ENCODE measurements at regions not wholly inside any gene's neighbourhood (a gene's known extent, or its start where the extent isn't known, plus 50 kb on each side); places are given as distances from the start of the nearest gene placed in this dataset.

GRCh38 chr18:7307030-7307429 is 76.1 kb downstream of the LRRC30 start:
- no peak for ATAC-seq
- TF ChIP-seq ZNF8 (CRISPR knock-in tag; IDR thresholded peaks at IDR 0.05) (no peak), CSDC2 (CRISPR knock-in tag; IDR thresholded peaks at IDR 0.05) (no peak), OSR1 (CRISPR knock-in tag; IDR thresholded peaks at IDR 0.05) (no peak), PATZ1 (CRISPR knock-in tag; IDR thresholded peaks at IDR 0.05; ENCODE audit: borderline replicate concordance) (no peak), RARB (CRISPR knock-in tag; IDR thresholded peaks at IDR 0.05) (no peak), ZFP3 (CRISPR knock-in tag; IDR thresholded peaks at IDR 0.05) (no peak), SNAI2 (CRISPR knock-in tag; IDR thresholded peaks at IDR 0.05) (no peak), ARNTL (CRISPR knock-in tag; IDR thresholded peaks at IDR 0.05; ENCODE audit: borderline replicate concordance, low read depth) (no peak), ZNF70 (CRISPR knock-in tag; IDR thresholded peaks at IDR 0.05) (no peak)

- TF ChIP-seq ARNTL (CRISPR knock-in tag; IDR thresholded peaks at IDR 0.05; ENCODE audit: borderline replicate concordance, low read depth) (no peak), GLIS3 (CRISPR knock-in tag; IDR thresholded peaks at IDR 0.05) (no peak), SNAI2 (CRISPR knock-in tag; IDR thresholded peaks at IDR 0.05) (no peak), ISL1 (CRISPR knock-in tag; IDR thresholded peaks at IDR 0.05) (no peak), ESRRG (CRISPR knock-in tag; IDR thresholded peaks at IDR 0.05) (no peak), TOX (CRISPR knock-in tag; IDR thresholded peaks at IDR 0.05; ENCODE audit: borderline replicate concordance) (no peak), TCF4 (CRISPR knock-in tag; IDR thresholded peaks at IDR 0.05; ENCODE audit: borderline replicate concordance) (no peak), PPARA (CRISPR knock-in tag; IDR thresholded peaks at IDR 0.05; ENCODE audit: borderline replicate concordance) (no peak)
- TF ChIP-seq, protein P1, sequence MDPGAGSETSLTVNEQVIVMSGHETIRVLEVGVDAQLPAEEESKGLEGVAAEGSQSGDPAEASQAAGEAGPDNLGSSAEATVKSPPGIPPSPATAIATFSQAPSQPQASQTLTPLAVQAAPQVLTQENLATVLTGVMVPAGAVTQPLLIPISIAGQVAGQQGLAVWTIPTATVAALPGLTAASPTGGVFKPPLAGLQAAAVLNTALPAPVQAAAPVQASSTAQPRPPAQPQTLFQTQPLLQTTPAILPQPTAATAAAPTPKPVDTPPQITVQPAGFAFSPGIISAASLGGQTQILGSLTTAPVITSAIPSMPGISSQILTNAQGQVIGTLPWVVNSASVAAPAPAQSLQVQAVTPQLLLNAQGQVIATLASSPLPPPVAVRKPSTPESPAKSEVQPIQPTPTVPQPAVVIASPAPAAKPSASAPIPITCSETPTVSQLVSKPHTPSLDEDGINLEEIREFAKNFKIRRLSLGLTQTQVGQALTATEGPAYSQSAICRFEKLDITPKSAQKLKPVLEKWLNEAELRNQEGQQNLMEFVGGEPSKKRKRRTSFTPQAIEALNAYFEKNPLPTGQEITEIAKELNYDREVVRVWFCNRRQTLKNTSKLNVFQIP (CRISPR knock-in tag; IDR thresholded peaks at IDR 0.05; ENCODE audit: borderline replicate concordance, low read depth), result no peak
- no peak for ATAC-seq
Measured at GRCh38 chr18:7307526-7307925, 76.6 kb downstream of the LRRC30 start.

- no peak for ATAC-seq
- TF ChIP-seq, protein P2, sequence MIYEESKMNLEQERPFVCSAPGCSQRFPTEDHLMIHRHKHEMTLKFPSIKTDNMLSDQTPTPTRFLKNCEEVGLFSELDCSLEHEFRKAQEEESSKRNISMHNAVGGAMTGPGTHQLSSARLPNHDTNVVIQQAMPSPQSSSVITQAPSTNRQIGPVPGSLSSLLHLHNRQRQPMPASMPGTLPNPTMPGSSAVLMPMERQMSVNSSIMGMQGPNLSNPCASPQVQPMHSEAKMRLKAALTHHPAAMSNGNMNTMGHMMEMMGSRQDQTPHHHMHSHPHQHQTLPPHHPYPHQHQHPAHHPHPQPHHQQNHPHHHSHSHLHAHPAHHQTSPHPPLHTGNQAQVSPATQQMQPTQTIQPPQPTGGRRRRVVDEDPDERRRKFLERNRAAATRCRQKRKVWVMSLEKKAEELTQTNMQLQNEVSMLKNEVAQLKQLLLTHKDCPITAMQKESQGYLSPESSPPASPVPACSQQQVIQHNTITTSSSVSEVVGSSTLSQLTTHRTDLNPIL (CRISPR knock-in tag; IDR thresholded peaks at IDR 0.05; ENCODE audit: low read depth), result no peak
- TF ChIP-seq RARB (CRISPR knock-in tag; IDR thresholded peaks at IDR 0.05), result no peak
- no peak for TF ChIP-seq ZFP3 (CRISPR knock-in tag; IDR thresholded peaks at IDR 0.05)
- TF ChIP-seq TOX (CRISPR knock-in tag; IDR thresholded peaks at IDR 0.05; ENCODE audit: borderline replicate concordance), result no peak
- TF ChIP-seq ESRRG (CRISPR knock-in tag; IDR thresholded peaks at IDR 0.05), result no peak
Measured at GRCh38 chr18:7317804-7318231, 86.9 kb downstream of the LRRC30 start.

DNA sequence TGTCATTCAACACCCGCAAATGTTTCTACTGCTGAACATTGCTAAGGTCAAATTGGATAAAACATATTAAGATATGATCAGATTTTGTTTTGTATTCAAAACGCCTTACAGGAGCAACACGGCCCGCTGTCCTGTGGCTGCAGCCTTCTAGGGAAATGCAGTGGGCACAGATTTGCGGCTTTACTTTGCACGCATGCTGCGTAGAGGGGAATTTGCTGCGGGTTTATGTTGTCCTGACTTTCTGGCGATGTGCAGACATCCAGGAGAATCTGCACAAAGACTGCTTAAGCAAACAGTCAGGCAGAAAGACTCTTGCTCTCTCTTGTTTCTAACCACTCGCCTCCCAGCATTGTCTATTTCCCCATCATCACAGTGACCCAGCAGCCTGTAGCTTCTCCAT is 88.3 kb downstream of the LRRC30 start:
- ATAC-seq, result no peak
- no peak for TF ChIP-seq TSHZ2 (CRISPR knock-in tag; IDR thresholded peaks at IDR 0.05)
- TF ChIP-seq SNAI2 (CRISPR knock-in tag; IDR thresholded peaks at IDR 0.05), result no peak
- TF ChIP-seq BACH2 (CRISPR knock-in tag; IDR thresholded peaks at IDR 0.05; ENCODE audit: borderline replicate concordance), result no peak
- no peak for TF ChIP-seq ZNF70 (CRISPR knock-in tag; IDR thresholded peaks at IDR 0.05)
- no peak for TF ChIP-seq TCF4 (CRISPR knock-in tag; IDR thresholded peaks at IDR 0.05; ENCODE audit: borderline replicate concordance)
- TF ChIP-seq RARB (CRISPR knock-in tag; IDR thresholded peaks at IDR 0.05), result no peak
- no peak for TF ChIP-seq ZNF8 (CRISPR knock-in tag; IDR thresholded peaks at IDR 0.05)
- TF ChIP-seq, protein P1 (CRISPR knock-in tag; IDR thresholded peaks at IDR 0.05; ENCODE audit: borderline replicate concordance, low read depth), result no peak
- TF ChIP-seq CSDC2 (CRISPR knock-in tag; IDR thresholded peaks at IDR 0.05), result no peak
- no peak for TF ChIP-seq ZC3H10 (CRISPR knock-in tag; IDR thresholded peaks at IDR 0.05)
- TF ChIP-seq, protein P2 (CRISPR knock-in tag; IDR thresholded peaks at IDR 0.05; ENCODE audit: low read depth), result no peak

Data from SK-N-SH treated with all-trans-retinoic acid at 6 μM for 48 hours (cell line).